Endometrial microvascular endothelial cells (primary cell): ENCODE measurements at regions not wholly inside any gene's neighbourhood (a gene's known extent, or its start where the extent isn't known, plus 50 kb on each side); places are given as distances from the start of the nearest gene placed in this dataset.

Experiments used
- in situ Hi-C: cut with HindIII; loops from 2 replicates; pipeline ENCODE4 v1.10.0; 2017; ENCODE audit warnings: low sequenced_read_pairs, low pct_unique_long_range_greater_than_20kb; ENCODE audit errors: inconsistent ontology term

GRCh38 chr2:80852079-80852807, 547.7 kb upstream of the LRRTM1 start:
- in situ Hi-C loops: no loop called here

- in situ Hi-C loops: no loop called here
Observed at GRCh38 chr2:80830891-80831290, 526.3 kb upstream of the LRRTM1 start.

GRCh38 chr2:80822999-80823398, 518.4 kb upstream of the LRRTM1 start:
- in situ Hi-C loops: no loop called here

- in situ Hi-C loops: no loop called here
Observed at GRCh38 chr2:80815259-80815658, 510.7 kb upstream of the LRRTM1 start.

GRCh38 chr2:80786584-80786983, 482.0 kb upstream of the LRRTM1 start:
- in situ Hi-C loops: no loop called here

- in situ Hi-C loops: no loop called here
Observed at GRCh38 chr2:80778704-80779103, 474.2 kb upstream of the LRRTM1 start.

GRCh38 chr2:80748592-80748991, 444.0 kb upstream of the LRRTM1 start:
- in situ Hi-C loops: no loop called here

- in situ Hi-C loops: no loop called here
Observed at GRCh38 chr2:80737047-80737446, 432.5 kb upstream of the LRRTM1 start.

GRCh38 chr2:80725001-80725400, 420.4 kb upstream of the LRRTM1 start:
- in situ Hi-C loops: no loop called here

GRCh38 chr2:80722803-80723202, 418.3 kb upstream of the LRRTM1 start:
- in situ Hi-C loops: no loop called here

GRCh38 chr2:80719607-80720006, 415.1 kb upstream of the LRRTM1 start:
- in situ Hi-C loops: no loop called here

- in situ Hi-C loops: no loop called here
Observed at GRCh38 chr2:80715433-80715832, 410.9 kb upstream of the LRRTM1 start.

GRCh38 chr2:80711915-80712314, 407.4 kb upstream of the LRRTM1 start:
- in situ Hi-C loops: no loop called here

- in situ Hi-C loops: no loop called here
Observed at GRCh38 chr2:80706951-80707350, 402.4 kb upstream of the LRRTM1 start.

- in situ Hi-C loops: no loop called here
Observed at GRCh38 chr2:80706541-80706940, 402.0 kb upstream of the LRRTM1 start.

- in situ Hi-C loops: no loop called here
Observed at GRCh38 chr2:80703532-80703931, 399.0 kb upstream of the LRRTM1 start.

GRCh38 chr2:80700961-80701360, 396.4 kb upstream of the LRRTM1 start:
- in situ Hi-C loops: no loop called here
